GM13976 (cell line): ENCODE measurements at regions not wholly inside any gene's neighbourhood (a gene's known extent, or its start where the extent isn't known, plus 50 kb on each side); places are given as distances from the start of the nearest gene placed in this dataset.

ENCODE experiments used
- DNase-seq: peaks from one replicate; pipeline ENCODE4 v3.0.0; 2012; ENCODE audit warnings: low spot score
- in situ Hi-C: fragments of 300-500 bp; cut with MboI; formaldehyde crosslinking; loops from one replicate; pipeline ENCODE4 v1.12.0; 2022; ENCODE audit warnings: low sequenced_read_pairs, mixed read lengths, inconsistent platforms; ENCODE audit not compliant: unreplicated experiment
- TF ChIP-seq, protein P1 (sequence below): IDR thresholded peaks from 2 replicates; pipeline ENCODE4 v1.5.1; 2012; ENCODE audit warnings: borderline replicate concordance, mild to moderate bottlenecking; ENCODE audit not compliant: insufficient read depth; ENCODE audit errors: extremely low read depth, missing control alignments, control extremely low read depth

GRCh38 chr20:6705926-6706548, 61.4 kb upstream of the BMP2 start:
- no peak for DNase-seq
- TF ChIP-seq, protein P1, sequence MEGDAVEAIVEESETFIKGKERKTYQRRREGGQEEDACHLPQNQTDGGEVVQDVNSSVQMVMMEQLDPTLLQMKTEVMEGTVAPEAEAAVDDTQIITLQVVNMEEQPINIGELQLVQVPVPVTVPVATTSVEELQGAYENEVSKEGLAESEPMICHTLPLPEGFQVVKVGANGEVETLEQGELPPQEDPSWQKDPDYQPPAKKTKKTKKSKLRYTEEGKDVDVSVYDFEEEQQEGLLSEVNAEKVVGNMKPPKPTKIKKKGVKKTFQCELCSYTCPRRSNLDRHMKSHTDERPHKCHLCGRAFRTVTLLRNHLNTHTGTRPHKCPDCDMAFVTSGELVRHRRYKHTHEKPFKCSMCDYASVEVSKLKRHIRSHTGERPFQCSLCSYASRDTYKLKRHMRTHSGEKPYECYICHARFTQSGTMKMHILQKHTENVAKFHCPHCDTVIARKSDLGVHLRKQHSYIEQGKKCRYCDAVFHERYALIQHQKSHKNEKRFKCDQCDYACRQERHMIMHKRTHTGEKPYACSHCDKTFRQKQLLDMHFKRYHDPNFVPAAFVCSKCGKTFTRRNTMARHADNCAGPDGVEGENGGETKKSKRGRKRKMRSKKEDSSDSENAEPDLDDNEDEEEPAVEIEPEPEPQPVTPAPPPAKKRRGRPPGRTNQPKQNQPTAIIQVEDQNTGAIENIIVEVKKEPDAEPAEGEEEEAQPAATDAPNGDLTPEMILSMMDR = no peak
- in situ Hi-C loops = no loop called here

DNA sequence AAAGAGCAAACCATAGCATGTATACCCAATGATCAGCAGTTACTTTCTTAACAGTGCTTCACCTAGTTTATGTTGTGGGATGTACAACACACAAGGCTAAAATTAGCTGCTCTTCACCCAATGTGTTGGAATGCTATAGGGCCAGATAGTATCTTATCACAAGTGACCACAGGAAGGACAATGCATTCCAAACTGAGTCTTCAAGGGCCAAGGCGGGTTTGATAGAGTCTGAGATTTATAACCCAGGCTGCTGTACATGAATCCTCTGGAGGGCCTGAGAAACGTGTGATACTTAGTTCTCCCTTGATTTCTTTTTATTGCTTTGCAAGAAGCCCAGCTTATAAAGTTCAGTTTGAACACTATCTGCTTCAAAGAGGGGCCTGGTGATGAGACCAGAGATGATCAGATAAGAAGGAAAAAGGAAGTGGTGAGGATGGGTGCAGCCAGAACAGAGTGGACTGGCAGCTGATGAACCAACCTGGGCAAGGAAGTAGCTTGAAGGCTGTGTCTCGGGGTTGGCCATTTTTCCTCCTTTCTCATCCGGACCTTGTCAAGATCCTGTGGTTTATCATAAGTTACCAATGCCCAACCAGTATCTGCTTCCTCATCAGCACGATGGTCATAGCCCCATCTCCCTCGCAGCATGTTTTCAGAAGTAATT, 62.2 kb upstream of the BMP2 start:
- DNase-seq = no peak
- in situ Hi-C loops = no loop called here
- TF ChIP-seq, protein P1 = no peak

DNA sequence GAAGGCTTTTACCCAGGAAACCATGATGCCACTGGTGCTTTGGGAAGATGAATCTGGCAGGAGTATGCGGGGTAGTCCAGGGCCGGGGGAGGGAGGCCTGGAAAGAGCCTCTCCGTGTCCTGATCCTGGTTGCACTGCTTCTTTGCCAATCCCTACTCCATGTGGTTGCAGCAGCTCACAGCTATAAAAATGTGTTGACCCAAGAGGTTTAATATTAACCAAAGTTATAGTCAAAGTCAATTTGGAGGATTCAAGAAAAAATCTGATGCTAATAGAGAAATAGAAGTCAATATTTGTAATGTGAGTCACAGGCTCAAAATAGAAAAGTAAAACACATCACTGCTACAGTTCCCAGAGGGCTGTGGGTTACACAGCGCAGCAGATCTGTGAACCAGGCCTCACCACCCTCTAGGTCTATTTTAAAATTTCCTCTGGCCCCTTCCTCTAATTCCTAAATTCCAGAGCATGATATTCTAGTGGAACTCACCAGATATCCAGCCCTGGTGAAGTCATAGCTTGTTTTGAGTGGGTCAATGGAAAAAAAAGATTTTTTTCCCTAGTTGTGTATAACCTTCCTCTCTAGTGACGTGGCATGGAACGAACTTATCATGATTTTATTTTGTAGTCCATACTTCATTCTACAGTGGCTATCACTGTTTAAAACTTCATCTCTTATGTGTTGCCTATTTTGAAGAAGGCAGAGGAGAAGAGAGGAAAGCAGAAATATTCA, 63.2 kb upstream of the BMP2 start:
- in situ Hi-C loops = no loop called here
- TF ChIP-seq, protein P1 = no peak
- no peak for DNase-seq

- no peak for DNase-seq
- TF ChIP-seq, protein P1 = no peak
- in situ Hi-C loops = no loop called here
Observed at GRCh38 chr20:6703656-6704055, 63.8 kb upstream of the BMP2 start.

DNA sequence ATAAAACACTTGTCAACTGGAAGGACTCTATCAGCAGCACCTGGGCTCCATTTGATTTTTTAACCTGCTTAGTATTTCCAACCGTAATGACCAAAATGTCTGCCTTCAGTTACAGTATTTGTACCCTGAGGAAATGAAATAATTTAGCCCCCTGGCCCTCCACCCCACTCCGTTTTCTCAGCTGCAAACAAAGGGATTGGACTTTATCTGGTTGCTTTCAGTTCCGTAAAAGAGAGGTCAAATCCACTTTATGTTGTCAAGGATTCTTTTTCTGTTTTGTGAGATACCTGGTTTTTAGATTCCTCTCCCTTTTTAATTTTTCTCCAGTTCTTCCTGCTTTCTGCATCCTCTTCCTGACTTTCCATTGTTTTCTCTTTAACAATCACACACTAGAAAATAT, 64.4 kb upstream of the BMP2 start:
- DNase-seq = no peak
- TF ChIP-seq, protein P1 = no peak
- in situ Hi-C loops = no loop called here

DNA sequence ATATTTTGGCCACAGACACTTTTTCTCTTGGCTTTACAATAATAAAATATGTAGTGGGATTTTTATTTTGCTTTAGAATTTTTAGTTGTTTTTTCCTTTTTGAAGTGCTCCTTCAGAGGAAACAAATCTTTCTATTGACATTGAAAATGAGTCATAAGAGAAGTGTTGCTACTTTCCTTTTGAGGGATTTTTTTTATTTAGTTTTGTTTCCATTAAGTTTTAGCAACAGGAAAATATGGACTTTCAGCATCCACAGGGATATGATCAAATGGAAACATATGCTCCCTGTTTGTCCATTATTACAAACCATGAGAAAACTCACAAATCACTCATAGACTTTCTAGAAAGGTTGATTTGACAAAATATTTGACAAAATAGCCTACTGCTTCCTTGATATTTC, 65.3 kb upstream of the BMP2 start:
- in situ Hi-C loops = no loop called here
- DNase-seq = no peak
- TF ChIP-seq, protein P1 = no peak
